HL-60 (cell line): ENCODE measurements at regions not wholly inside any gene's neighbourhood (a gene's known extent, or its start where the extent isn't known, plus 50 kb on each side); places are given as distances from the start of the nearest gene placed in this dataset.

ENCODE experiments used
- DNase-seq, 2 experiments: peaks; one replicate each; pipeline ENCODE4 v3.0.0-alpha.2; 2010 to 2020; ENCODE audit warnings: low read depth in 1 of 2, low spot score in 1 of 2
- H3K27ac ChIP-seq: fragments of 250-450 bp; sonication (Bioruptor Pico); replicated peaks from 2 replicates; pipeline ENCODE4 v1.5.1; 2020; ENCODE audit warnings: mild to moderate bottlenecking, moderate library complexity
- H3K27me3 ChIP-seq: fragments of 250-450 bp; sonication (Bioruptor Pico); 2 replicates; pipeline ENCODE4 v1.5.1; 2021; ENCODE audit warnings: mild to moderate bottlenecking, moderate library complexity; ENCODE audit not compliant: insufficient read depth, poor library complexity, severe bottlenecking
- H3K4me3 ChIP-seq: replicated peaks from 2 replicates; pipeline ENCODE4 v1.5.1; 2011; ENCODE audit warnings: mild to moderate bottlenecking, control low read depth, low read length; ENCODE audit not compliant: insufficient read depth
- CTCF ChIP-seq: IDR thresholded peaks from one replicate; pipeline ENCODE4 v1.5.1; 2011; ENCODE audit warnings: low read length, control low read depth, inconsistent platforms; ENCODE audit not compliant: insufficient read depth
- GABPA ChIP-seq: IDR thresholded peaks from 2 replicates; pipeline ENCODE4 v1.6.1; 2012; ENCODE audit warnings: low read depth
- POLR2AphosphoS5 ChIP-seq: IDR thresholded peaks from 2 replicates; pipeline ENCODE4 v1.6.1; 2012; ENCODE audit warnings: low read depth
- REST ChIP-seq: IDR thresholded peaks from 2 replicates; pipeline ENCODE4 v1.6.1; 2012; ENCODE audit warnings: low read depth; ENCODE audit not compliant: insufficient replicate concordance
- SPI1 ChIP-seq: IDR thresholded peaks from 2 replicates; pipeline ENCODE4 v1.6.1; 2012; ENCODE audit warnings: low read depth, mild to moderate bottlenecking, borderline replicate concordance

DNA sequence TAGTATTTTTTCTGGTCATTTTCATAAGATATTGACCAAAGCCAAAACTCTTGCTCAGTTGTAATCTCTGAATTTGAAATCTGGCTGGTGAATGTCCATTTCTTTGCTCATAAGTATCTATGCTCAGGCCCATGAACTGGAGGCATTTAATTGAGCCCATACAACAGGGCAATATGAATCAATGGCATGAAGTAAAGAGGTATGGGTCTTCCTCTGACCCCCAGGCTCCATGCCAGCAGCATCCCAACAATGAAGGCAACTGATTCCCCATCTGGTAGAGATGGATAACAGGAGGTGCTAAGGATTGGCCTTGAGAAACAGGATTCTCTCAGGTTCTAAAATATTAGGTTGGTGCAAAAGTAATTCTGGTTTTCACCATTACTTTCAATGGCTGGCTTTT lies 330.8 kb downstream of the LIG4 start:
- TF ChIP-seq POLR2AphosphoS5 (no peak), REST (no peak), SPI1 (no peak), GABPA (no peak), CTCF (no peak)
- no peak overlapping the region for H3K27ac ChIP-seq
- no peak for DNase-seq
- H3K4me3 ChIP-seq: no peak overlapping the region
- peaks cover 2% of the 10 kb centered on the region for H3K27me3 ChIP-seq

DNA sequence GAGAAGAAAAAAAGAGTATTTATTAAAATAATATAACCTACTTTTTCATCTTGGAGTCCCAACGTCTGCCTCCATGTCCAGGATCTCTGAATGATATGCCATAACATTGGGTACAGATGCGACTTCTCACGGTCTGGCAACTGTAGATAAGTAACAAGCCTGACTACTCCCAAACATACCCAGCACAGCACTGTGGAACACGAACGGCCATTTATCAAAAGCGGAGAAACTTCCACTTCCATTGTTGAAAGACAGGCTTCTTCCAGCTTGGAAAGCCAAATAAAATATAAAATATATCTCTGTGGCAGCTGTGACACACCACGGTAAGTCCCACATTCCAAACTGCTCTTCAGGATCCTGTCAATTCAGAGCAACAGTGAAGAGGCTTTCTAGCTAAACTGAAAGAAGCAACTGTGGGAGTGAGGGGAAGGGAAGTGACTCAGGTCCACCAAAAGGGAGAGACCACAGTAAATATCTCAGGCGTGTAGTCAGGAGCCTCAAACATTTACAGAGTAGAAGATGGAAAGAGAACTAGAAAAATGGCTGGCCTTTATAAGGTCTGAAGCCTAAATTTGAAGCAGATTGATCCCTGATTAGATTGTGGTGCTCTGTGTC lies 331.7 kb downstream of the LIG4 start:
- DNase-seq: no peak
- H3K27ac ChIP-seq: no peak overlapping the region
- TF ChIP-seq GABPA (no peak), POLR2AphosphoS5 (no peak), SPI1 (no peak), CTCF (no peak), REST (no peak)
- H3K27me3 ChIP-seq: peaks cover 2% of the 10 kb centered on the region
- H3K4me3 ChIP-seq: no peak overlapping the region

DNA sequence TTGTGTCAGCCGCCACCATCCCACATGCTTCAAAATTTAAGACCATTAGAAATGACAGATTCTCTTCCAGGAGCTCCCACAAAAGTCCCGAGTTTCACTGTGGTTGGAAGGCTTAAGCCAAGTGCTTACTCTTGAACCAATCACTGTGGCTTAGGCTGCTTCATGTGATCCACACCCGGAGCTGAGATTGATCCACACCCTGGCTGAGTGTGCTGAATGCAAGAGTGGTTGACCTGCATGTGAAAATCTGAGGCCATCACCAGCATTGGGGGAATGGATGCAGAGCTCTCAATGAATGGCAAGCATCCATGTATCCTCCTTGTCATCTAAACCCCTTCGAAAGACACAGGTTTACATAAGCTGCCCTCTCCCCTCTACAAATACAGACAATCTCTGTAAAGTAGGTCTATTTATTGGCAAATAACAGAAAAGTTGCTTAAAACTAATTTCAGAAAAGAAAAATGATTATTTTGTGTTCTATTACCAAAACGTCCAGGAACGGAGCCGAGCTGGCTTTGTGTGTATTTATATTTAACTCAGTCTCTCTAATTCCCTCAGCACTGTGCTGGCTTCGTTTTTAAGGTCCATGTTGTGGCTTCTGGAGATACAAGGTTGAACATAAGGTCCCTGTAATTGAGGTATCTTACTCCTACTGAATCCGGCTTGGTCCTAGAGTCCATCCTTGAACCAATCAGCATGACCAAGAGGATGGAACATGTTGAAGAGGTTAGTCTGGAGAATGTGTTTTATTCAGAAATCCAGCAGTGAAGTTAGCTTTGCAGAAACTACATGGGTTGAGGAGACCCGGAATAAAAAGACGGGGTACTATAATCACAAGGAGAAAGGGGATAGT lies 332.4 kb downstream of the LIG4 start:
- Histone ChIP-seq H3K4me3 (no peak overlapping the region), H3K27ac (no peak overlapping the region), H3K27me3 (peaks cover 5% of the 10 kb centered on the region)
- DNase-seq: no peak
- no peak for TF ChIP-seq SPI1
- no peak for TF ChIP-seq REST
- TF ChIP-seq CTCF: no peak
- TF ChIP-seq GABPA: no peak
- no peak for TF ChIP-seq POLR2AphosphoS5
